KMS-11 (cell line): ENCODE measurements at regions not wholly inside any gene's neighbourhood (a gene's known extent, or its start where the extent isn't known, plus 50 kb on each side); places are given as distances from the start of the nearest gene placed in this dataset.

Experiments
- H2AFZ ChIP-seq: fragments of 200-600 bp; sonication (generic); 2 replicates; pipeline ENCODE4 v1.6.1; 2016; ENCODE audit warnings: antibody characterized with exemption, mixed run types, low read depth
- H3K27ac ChIP-seq: fragments of 200-600 bp; sonication (generic); 2 replicates; pipeline ENCODE4 v1.6.1; 2016; ENCODE audit warnings: mild to moderate bottlenecking, mixed run types
- H3K27me3 ChIP-seq: fragments of 200-600 bp; sonication (generic); 2 replicates; pipeline ENCODE4 v1.6.1; 2017; ENCODE audit warnings: mild to moderate bottlenecking, low read depth, mixed run types, moderate library complexity; ENCODE audit not compliant: insufficient read depth
- H3K36me3 ChIP-seq: fragments of 200-600 bp; sonication (generic); 2 replicates; pipeline ENCODE4 v1.6.1; 2017; ENCODE audit warnings: mild to moderate bottlenecking, mixed run types; ENCODE audit not compliant: insufficient read depth
- H3K4me1 ChIP-seq: fragments of 200-600 bp; sonication (generic); 2 replicates; pipeline ENCODE4 v1.6.1; 2016; ENCODE audit warnings: mild to moderate bottlenecking, low read depth, mixed run types; ENCODE audit not compliant: poor library complexity, severe bottlenecking
- H3K4me2 ChIP-seq: fragments of 200-600 bp; sonication (generic); 2 replicates; pipeline ENCODE4 v1.7.0; 2016; ENCODE audit warnings: mild to moderate bottlenecking, mixed run types
- H3K4me3 ChIP-seq: fragments of 200-600 bp; sonication (generic); IDR thresholded peaks from 2 replicates; pipeline ENCODE4 v1.6.1; 2017; ENCODE audit warnings: low read depth, low read length, mixed read lengths; ENCODE audit not compliant: insufficient read depth
- H3K79me2 ChIP-seq: fragments of 200-600 bp; sonication (generic); 2 replicates; pipeline ENCODE4 v1.6.1; 2016; ENCODE audit warnings: low read depth, mixed run types; ENCODE audit not compliant: insufficient read depth
- H3K9ac ChIP-seq: fragments of 200-600 bp; sonication (generic); 2 replicates; pipeline ENCODE4 v1.6.1; 2016; ENCODE audit warnings: mild to moderate bottlenecking, mixed run types
- H4K20me1 ChIP-seq: fragments of 200-600 bp; sonication (generic); 2 replicates; pipeline ENCODE4 v1.6.1; 2016; ENCODE audit warnings: mild to moderate bottlenecking, mixed run types; ENCODE audit not compliant: insufficient read depth
- CTCF ChIP-seq: fragments of 200-600 bp; sonication (generic); conservative IDR thresholded peaks from 2 replicates; pipeline ENCODE4 v1.6.1; 2017; ENCODE audit warnings: low read depth, mild to moderate bottlenecking, antibody characterized with exemption, low read length, moderate library complexity, mixed read lengths

GRCh38 chr3:165522386-165522785 is 314.8 kb downstream of the BCHE start:
- H3K4me2 ChIP-seq = peak overlapping the region; percentile 78
- H3K4me1 ChIP-seq = peaks cover 95% of the 10 kb centered on the region
- no peaks in the 10 kb centered on the region for H3K27me3 ChIP-seq

GRCh38 chr3:165521131-165521871 is 315.9 kb downstream of the BCHE start:
- Histone ChIP-seq H3K9ac (peak overlapping the region; percentile 48; the same call in 1 of the 2 replicates), H3K4me2 (peak overlapping the region; percentile 78), H3K27ac (peak overlapping the region; percentile 90), H3K27me3 (no peaks in the 10 kb centered on the region), H3K79me2 (no peaks in the 10 kb centered on the region), H4K20me1 (no peaks in the 10 kb centered on the region), H3K4me3 (no peak overlapping the region), H3K4me1 (peaks cover 90% of the 10 kb centered on the region), H3K36me3 (no peaks in the 10 kb centered on the region), H2AFZ (peak overlapping the region; percentile 7; the same call in 1 of the 2 replicates)
- TF ChIP-seq CTCF = no peak

More at GRCh38 chr3:165522386-165522785, 314.8 kb downstream of the BCHE start:
- Histone ChIP-seq H4K20me1 (no peaks in the 10 kb centered on the region), H3K79me2 (no peaks in the 10 kb centered on the region), H3K4me3 (no peak overlapping the region), H3K9ac (peak overlapping the region; percentile 48; the same call in 1 of the 2 replicates), H3K27ac (peak overlapping the region; percentile 90), H2AFZ (no peak overlapping the region), H3K36me3 (no peaks in the 10 kb centered on the region)
- TF ChIP-seq CTCF = no peak

- no peak overlapping the region for H2AFZ ChIP-seq
- no peak overlapping the region for H3K4me3 ChIP-seq
- H3K27ac ChIP-seq = no peak overlapping the region
- H3K4me2 ChIP-seq = peak overlapping the region; percentile 78; the same call in 1 of the 2 replicates
- no peak for TF ChIP-seq CTCF
- no peaks in the 10 kb centered on the region for H3K36me3 ChIP-seq
- peaks cover 74% of the 10 kb centered on the region for H3K4me1 ChIP-seq
- no peak overlapping the region for H3K9ac ChIP-seq
- H3K79me2 ChIP-seq = no peaks in the 10 kb centered on the region
- H3K27me3 ChIP-seq = no peaks in the 10 kb centered on the region
- no peaks in the 10 kb centered on the region for H4K20me1 ChIP-seq
Observed at GRCh38 chr3:165519687-165520086, 317.5 kb downstream of the BCHE start.

GRCh38 chr3:165518346-165518745 is 318.9 kb downstream of the BCHE start:
- Histone ChIP-seq H3K27me3 (no peaks in the 10 kb centered on the region), H3K9ac (no peak overlapping the region), H3K4me2 (no peak overlapping the region), H3K4me3 (no peak overlapping the region), H3K36me3 (no peaks in the 10 kb centered on the region), H4K20me1 (no peaks in the 10 kb centered on the region), H2AFZ (no peak overlapping the region), H3K27ac (no peak overlapping the region), H3K4me1 (peaks cover 61% of the 10 kb centered on the region), H3K79me2 (no peaks in the 10 kb centered on the region)
- no peak for TF ChIP-seq CTCF
